ENCODE measurements at regions not wholly inside any gene's neighbourhood (a gene's known extent, or its start where the extent isn't known, plus 50 kb on each side); places are given as distances from the start of the nearest gene placed in this dataset.

DNA sequence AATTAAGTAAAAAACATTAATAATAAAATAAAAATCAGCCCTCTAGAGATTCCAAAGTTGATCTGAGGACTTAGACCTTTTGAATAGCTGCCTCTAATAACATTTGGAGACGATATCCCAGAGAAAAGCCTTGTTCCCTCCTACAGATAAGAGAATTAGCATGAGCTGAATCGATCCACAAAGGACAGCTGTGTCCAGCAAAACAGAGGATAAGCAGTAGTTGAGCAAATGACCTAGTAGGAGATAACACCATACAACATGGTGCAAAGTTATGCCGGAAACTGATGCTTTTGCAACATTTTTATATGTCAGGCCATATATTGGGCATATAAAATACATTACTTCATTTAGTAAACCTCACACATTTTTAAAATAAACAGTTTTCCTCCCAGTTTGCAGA is 212.2 kb upstream of the PRR16 start:
- TF ChIP-seq CTCF (optimal IDR thresholded peaks at IDR 0.05 in 1 of 3, IDR thresholded peaks at IDR 0.05 in 1 of 3, conservative IDR thresholded peaks at IDR 0.05 in 1 of 3; ENCODE audit: extremely low read depth in 1 of 3, insufficient read depth in 2 of 3, low read length in 3 of 3) (no peak), EZH2 (IDR thresholded peaks at IDR 0.05; ENCODE audit: low read length) (no peak)
